DMS114 treated with DMSO at 0.1 percent for 48 hours (cell line): ENCODE measurements at regions not wholly inside any gene's neighbourhood (a gene's known extent, or its start where the extent isn't known, plus 50 kb on each side); places are given as distances from the start of the nearest gene placed in this dataset.
"Not testable (repeated sequence)": the region's sequence is repeated elsewhere in the genome, so short reads cannot be mapped to it uniquely, and the experiment has no call there.

Experiments used
- DNase-seq: peaks from one replicate; lab custom pipeline; 2025; ENCODE audit not compliant: unreplicated experiment; lab: John Stamatoyannopoulos, UW

- no peak for DNase-seq
These were observed 691.4 kb downstream of the ZBBX start for GRCh38 chr3:166688665-166689064.

DNA sequence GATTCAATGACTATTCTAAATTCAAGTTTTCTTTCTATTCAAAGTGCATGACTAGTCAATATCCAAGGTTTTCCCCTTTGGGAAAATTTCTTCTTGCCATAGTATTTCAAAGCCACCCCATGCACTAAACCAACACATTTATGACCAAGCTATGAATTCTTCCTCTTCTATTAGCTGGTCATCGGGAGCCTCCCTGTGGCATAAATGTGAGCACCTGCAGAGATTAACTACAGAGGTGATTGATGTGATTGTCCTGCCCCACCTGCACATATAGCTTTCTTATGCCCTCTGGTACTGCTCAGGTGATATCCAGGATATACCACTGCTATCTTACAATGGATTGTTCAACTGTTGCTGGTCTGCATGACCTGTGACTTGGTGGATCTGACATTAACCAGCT is 694.9 kb downstream of the ZBBX start:
- DNase-seq, result no peak

DNA sequence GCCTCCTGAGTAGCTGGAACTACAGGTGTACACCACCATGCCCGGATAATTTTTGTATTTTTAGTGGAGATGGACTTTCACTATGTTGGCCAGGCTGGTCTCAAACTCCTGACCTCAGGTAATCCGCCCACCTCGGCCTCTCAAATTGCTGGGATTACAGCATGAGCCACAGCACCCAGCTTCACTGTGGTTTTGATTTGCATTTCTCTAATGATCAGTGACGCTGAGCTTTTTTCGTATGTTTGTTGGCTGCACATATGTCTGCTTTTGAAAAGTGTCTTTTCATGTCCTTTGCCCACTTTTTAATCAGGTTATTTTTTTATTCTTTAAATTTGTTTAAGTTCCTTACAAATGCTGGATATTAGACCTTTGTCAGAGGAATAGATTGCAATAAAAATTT is 696.0 kb downstream of the ZBBX start:
- not testable (repeated sequence) for DNase-seq

- DNase-seq, result no peak
These were observed 710.3 kb downstream of the ZBBX start for GRCh38 chr3:166669781-166670180.

DNA sequence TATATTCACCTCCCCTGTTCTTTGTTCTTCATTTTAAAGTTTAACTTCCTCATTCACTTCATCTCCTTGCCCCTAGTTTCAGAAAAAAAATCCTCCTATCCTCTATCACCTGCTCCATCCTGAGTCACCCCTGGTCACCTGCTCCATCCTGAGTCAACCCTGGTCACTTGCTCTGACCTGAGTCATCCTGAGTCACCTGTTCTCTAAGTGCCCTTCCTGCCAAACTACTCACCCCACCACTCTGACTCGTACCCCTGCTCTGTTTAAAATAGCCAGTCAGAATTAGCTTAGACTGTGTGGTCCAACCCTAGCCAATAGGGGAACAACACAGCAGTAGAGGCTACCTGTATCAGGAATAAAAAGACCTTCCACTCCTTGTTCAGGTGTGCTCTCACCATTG is 716.9 kb downstream of the ZBBX start:
- DNase-seq, result no peak

DNA sequence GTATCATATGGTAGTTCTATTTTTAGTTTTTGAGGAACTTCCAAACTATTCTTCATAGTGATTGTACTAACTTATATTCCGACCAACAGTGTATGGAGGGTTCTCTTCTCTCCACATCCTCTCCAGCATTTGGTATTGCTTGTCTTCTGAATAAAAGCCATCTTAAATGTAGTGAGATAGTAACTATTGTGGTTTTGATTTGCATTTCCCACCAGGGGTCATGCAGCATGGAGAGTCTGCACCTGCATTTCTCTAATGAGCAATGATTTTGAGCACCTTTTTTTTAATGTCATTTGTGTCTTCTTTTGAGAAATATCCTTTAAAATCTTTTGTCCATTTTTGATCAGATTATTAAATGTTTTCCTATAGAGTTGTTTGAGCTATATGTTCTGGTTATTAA is 718.5 kb downstream of the ZBBX start:
- no peak for DNase-seq

GRCh38 chr3:166660962-166661361 is 719.1 kb downstream of the ZBBX start:
- DNase-seq, result no peak

GRCh38 chr3:166637984-166638530 is 742.0 kb downstream of the ZBBX start:
- no peak for DNase-seq

DNA sequence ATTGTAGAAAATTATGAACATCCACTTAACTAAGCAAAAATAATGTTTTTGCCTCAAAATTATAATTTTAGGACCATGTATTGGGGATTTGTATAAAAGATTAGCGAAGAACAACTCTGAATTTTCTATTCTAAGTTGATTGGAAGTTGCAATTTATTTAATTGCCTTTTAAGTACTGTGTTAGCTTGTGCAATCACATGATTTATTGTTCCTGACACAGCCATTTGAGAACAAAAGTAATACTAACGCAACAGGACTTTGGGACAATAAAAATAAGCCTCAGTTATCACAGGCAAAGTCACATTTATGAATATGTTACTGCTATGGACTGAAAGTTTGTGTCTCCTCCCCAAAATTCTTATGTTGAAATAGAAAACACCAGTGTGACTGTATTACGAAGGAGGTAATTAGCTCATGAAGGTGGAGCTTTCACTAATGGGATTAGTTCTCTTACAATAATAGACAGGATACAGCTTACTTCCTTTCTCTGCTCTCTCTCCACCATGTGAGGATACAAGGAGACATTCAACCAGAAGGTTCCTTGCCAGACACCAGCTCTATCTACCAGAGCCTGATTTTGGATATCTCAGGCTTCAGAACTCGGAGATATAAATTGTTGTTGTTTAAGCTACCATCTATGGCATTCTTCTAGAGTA is 745.9 kb downstream of the ZBBX start:
- DNase-seq, result no peak

DNA sequence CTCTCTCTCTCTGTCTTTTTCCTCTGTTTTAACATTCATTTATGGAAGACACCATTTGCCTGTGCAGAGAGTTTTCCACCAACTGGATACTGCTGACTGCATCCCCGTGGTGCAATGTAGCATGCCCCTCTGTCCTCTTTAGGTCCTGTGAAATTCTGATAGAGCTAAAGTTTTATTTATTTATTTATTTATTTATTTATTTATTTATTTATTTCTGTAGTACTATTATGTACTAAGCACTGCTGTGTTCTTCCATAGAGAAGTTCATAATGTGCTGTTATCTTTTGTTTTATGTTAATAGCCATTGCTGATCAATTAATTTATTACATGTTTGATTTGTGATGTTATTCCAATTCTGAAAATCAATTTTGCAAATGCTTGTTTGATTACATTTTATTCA is 749.9 kb downstream of the ZBBX start:
- DNase-seq, result no peak

GRCh38 chr3:166613365-166613764 is 766.7 kb downstream of the ZBBX start:
- DNase-seq, result no peak

GRCh38 chr3:166612761-166613160 is 767.3 kb downstream of the ZBBX start:
- not testable (repeated sequence) for DNase-seq

DNA sequence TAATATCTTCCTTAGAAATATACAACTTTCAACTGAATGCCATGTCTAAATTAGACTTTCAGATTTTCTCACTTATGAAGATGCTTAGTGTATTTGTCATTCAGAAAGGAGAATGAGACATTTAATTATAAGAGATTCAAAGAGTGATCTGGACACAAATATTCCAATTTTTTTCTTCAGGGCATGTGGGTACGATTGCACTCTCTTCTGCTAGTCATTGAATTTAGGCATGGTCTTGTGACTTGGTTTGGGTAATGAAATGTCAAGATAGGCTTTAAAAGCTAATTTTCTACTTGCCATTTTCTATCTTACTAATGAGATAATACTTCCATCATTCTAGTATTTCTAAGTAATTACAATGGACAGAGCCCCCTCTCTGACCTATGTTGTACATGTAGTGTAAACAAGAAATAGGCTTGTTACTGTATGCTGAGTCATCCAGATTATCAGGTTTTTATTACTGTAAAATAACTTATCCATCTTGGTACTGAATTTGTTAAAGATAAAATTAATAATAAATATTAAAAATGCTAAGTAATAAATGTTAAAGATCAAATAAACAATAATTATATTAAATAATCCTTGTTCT is 770.8 kb upstream of the BCHE start:
- no peak for DNase-seq

- no peak for DNase-seq
These were observed 769.8 kb upstream of the BCHE start for GRCh38 chr3:166606988-166607387.

DNA sequence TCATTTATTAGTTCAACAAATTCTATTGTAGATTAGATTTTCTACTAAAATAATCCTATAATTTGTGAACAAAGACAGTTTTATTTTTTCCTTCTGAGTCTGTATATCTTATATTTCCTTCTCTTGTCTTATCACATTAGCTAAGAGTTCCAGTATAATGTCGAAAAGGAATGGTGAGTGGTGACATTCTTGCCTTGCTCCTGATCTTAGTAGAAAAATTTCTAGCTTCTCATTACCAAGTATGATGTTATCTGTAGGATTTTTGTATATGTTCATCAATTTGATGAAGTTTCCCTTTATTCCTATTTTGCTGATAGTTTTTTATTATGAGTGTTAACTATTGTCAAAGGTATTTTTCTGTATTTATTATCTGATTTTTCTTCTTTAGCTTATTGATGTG is 756.6 kb upstream of the BCHE start:
- DNase-seq, result no peak

GRCh38 chr3:166582236-166582635 is 745.0 kb upstream of the BCHE start:
- no peak for DNase-seq

DNA sequence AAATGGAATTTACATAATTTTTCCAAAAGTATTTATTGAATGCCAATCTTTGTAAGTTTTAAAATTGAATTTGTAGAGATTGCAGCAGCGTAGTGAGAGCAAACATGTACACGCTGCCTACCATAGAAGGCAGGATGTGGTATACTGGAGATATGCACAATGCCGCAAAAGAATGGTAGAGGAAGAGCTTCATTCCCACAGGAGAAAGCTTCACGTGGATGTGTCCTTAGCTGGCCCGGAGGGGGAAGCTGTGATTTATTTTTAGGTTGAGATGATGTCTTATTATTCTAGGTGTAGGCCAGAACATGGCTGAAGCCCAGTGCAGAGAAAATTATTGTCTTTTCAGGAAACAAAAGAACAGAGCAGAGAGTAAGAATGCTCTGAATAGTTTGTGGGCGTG is 743.3 kb upstream of the BCHE start:
- DNase-seq, result no peak

DNA sequence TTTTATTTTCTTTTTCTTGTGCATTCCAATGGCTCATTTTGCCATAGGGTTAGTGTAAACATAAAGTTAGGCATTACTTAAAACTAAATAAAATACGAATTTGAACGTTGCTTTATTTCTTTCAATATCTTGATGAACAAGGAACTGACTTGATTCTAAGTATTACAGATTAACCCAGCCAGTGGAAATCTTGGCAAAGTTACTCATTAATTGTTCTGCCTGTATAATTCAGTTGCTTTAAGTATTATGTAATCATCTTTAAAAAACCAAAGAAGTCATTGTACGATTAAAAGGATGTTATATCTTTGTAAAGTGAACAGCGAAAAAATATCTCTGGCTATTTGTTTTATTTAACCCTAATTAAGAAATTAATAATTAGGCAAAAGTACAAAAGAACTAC is 737.9 kb upstream of the BCHE start:
- DNase-seq, result no peak

DNA sequence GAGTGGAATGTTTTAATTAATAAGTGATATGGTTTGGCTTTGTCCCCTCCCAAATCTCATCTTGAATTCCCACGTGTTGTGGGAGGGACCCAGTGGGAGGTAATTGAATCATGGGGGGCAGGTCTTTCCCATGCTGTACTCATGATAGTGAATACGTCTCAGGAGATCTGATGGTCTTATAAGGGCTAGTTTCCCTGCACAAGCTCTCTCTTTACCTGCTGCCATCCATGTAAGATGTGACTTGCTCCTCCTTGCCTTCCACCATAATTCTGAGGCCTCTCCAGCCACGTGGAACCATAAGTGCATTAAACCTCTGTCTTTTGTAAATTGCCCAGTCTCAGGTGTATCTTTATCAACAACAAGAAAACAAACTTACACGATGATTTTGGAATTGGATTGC is 734.5 kb upstream of the BCHE start:
- DNase-seq, result not testable (repeated sequence)

- DNase-seq, result no peak
These were observed 732.9 kb upstream of the BCHE start for GRCh38 chr3:166570102-166570501.

DNA sequence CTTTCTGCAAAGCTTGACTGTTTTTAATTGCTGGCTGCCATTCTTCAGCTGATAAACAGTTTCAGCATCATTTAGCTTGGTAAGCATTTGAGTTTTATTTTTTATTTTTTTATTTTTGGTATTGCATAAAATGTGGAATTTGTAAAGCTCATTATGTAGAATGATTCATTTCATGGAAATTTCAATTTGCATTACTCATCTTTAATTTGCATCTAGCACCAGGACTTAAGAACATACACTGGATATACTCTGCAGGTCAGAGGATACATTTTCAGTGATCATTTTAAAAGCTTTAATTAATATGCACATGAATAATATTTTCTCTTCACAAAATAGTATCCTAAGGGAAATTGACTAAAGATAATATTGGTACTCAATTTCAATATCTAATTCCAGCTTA is 732.4 kb upstream of the BCHE start:
- DNase-seq, result no peak

DNA sequence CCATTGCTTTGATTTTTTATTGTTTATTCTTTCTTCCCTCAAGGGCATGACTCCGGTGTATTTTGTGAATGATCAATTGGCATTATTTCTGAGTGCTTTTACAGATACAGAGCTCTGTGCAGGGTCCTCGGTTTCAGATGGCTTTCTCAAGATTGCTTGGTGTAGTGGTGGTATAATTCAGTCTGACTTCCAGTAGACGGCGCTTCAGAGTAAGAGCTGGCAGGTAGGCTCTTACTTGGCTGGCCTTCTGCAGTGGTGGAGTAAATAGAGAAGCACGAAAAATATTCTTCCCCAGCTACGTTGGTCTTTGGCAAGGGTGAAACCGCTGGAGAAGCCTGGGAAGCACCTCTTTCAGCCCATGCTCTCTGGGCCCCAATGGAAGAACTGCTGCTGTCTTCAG is 723.0 kb upstream of the BCHE start:
- DNase-seq, result no peak

GRCh38 chr3:166556955-166557354 is 719.7 kb upstream of the BCHE start:
- no peak for DNase-seq
